Keratinocyte (primary cell): ENCODE measurements at regions not wholly inside any gene's neighbourhood (a gene's known extent, or its start where the extent isn't known, plus 50 kb on each side); places are given as distances from the start of the nearest gene placed in this dataset.

Experiments
- DNase-seq: peaks from one replicate; pipeline ENCODE4 v3.0.0-alpha.2; 2011; ENCODE audit warnings: low read depth, missing footprints, low spot score
- FAIRE-seq: peaks from 2 replicates; lab custom pipeline; 2011; peaks lifted over from hg19 to GRCh38; lab: Jason Lieb, UNC
- H2AFZ ChIP-seq: 2 replicates; pipeline ENCODE4 v1.6.0; 2012; ENCODE audit warnings: low read length, control low read depth, inconsistent platforms; ENCODE audit not compliant: control insufficient read depth
- H3K27ac ChIP-seq: 2 replicates; pipeline ENCODE4 v1.5.1; 2011; ENCODE audit warnings: low read length; ENCODE audit not compliant: control insufficient read depth, insufficient read depth
- H3K27me3 ChIP-seq: 3 replicates; pipeline ENCODE4 v1.6.0; 2011; ENCODE audit warnings: low read length; ENCODE audit not compliant: control insufficient read depth, insufficient read depth; ENCODE audit errors: extremely low read depth
- H3K36me3 ChIP-seq, 2 experiments: 2 replicates in 1 of 2; 3 replicates in 1 of 2; pipeline ENCODE4 v1.5.1; 2011; ENCODE audit warnings: low read length in 2 of 2, mild to moderate bottlenecking in 1 of 2; ENCODE audit not compliant: control insufficient read depth in 2 of 2, insufficient read depth in 2 of 2; ENCODE audit errors: extremely low read depth in 1 of 2
- H3K4me1 ChIP-seq: 3 replicates; pipeline ENCODE4 v1.5.1; 2011; ENCODE audit warnings: low read length; ENCODE audit not compliant: control insufficient read depth, insufficient read depth; ENCODE audit errors: extremely low read depth
- H3K4me2 ChIP-seq: 3 replicates; pipeline ENCODE4 v1.6.0; 2011; ENCODE audit warnings: low read depth, low read length; ENCODE audit not compliant: control insufficient read depth, insufficient read depth; ENCODE audit errors: extremely low read depth
- H3K4me3 ChIP-seq, 3 experiments: fragments of 200-600 bp in 1 of 3; sonication (generic) in 1 of 3; 2 replicates in 2 of 3; 3 replicates in 1 of 3; pipeline ENCODE4 v1.5.1; 2011 to 2016; ENCODE audit warnings: low read length in 3 of 3, mild to moderate bottlenecking in 3 of 3, control low read depth in 2 of 3, inconsistent platforms in 1 of 3, low read depth in 1 of 3, mixed read lengths in 1 of 3, mixed run types in 1 of 3, moderate library complexity in 1 of 3; ENCODE audit not compliant: control insufficient read depth in 2 of 3, insufficient read depth in 2 of 3; ENCODE audit errors: extremely low read depth in 1 of 3
- H3K79me2 ChIP-seq: 2 replicates; pipeline ENCODE4 v1.6.0; 2012; ENCODE audit warnings: low read length; ENCODE audit not compliant: control insufficient read depth, insufficient read depth
- H3K9ac ChIP-seq: 3 replicates; pipeline ENCODE4 v1.6.0; 2011; ENCODE audit warnings: low read length; ENCODE audit not compliant: control insufficient read depth, insufficient read depth; ENCODE audit errors: extremely low read depth
- H3K9me1 ChIP-seq: 3 replicates; pipeline ENCODE4 v1.6.0; 2011; ENCODE audit warnings: low read length; ENCODE audit not compliant: control insufficient read depth, insufficient read depth; ENCODE audit errors: extremely low read depth
- H3K9me3 ChIP-seq: 2 replicates; pipeline ENCODE4 v1.5.1; 2012; ENCODE audit warnings: low read depth, low read length; ENCODE audit not compliant: control insufficient read depth
- H4K20me1 ChIP-seq: 3 replicates; pipeline ENCODE4 v1.6.0; 2011; ENCODE audit warnings: low read length; ENCODE audit not compliant: control insufficient read depth, insufficient read depth; ENCODE audit errors: extremely low read depth
- CTCF ChIP-seq, 3 experiments: IDR thresholded peaks in 1 of 3; conservative IDR thresholded peaks in 1 of 3; optimal IDR thresholded peaks in 1 of 3; 2 replicates in 2 of 3; 3 replicates in 1 of 3; pipeline versions ENCODE3 to v1.5.1; 2011; ENCODE audit warnings: low read length in 3 of 3, mild to moderate bottlenecking in 3 of 3, moderate library complexity in 2 of 3, control low read depth in 1 of 3, inconsistent platforms in 1 of 3; ENCODE audit not compliant: insufficient read depth in 2 of 3; ENCODE audit errors: extremely low read depth in 1 of 3
- EZH2 ChIP-seq: IDR thresholded peaks from one replicate; pipeline ENCODE4 v1.6.1; 2012; ENCODE audit warnings: inconsistent platforms, mild to moderate bottlenecking, low read length, moderate library complexity
- dilution Hi-C: fragments of 300-500 bp; cut with MboI; formaldehyde crosslinking; loops from one replicate; pipeline ENCODE4 v1.7.0; 2020; ENCODE audit warnings: low sequenced_read_pairs; ENCODE audit not compliant: extremely low pct_ligation_motif_present

GRCh38 chr4:59664771-59665170 lies 1535.4 kb upstream of the ADGRL3 start:
- H3K27me3 ChIP-seq: no peaks in the 10 kb centered on the region
- TF ChIP-seq CTCF (optimal IDR thresholded peaks at IDR 0.05 in 1 of 3, IDR thresholded peaks at IDR 0.05 in 1 of 3, conservative IDR thresholded peaks at IDR 0.05 in 1 of 3; ENCODE audit: extremely low read depth in 1 of 3, insufficient read depth in 2 of 3, low read length in 3 of 3): no peak
- no peak for TF ChIP-seq EZH2
- no peak overlapping the region for H3K4me2 ChIP-seq
- H3K9me3 ChIP-seq: no peaks in the 10 kb centered on the region
- H3K9ac ChIP-seq: no peak overlapping the region
- H3K27ac ChIP-seq: no peak overlapping the region
- no peaks in the 10 kb centered on the region for H3K9me1 ChIP-seq
- H3K4me1 ChIP-seq: no peaks in the 10 kb centered on the region
- dilution Hi-C loops: no loop called here
- H3K4me3 ChIP-seq: no peak overlapping the region
- H3K79me2 ChIP-seq: no peaks in the 10 kb centered on the region
- H4K20me1 ChIP-seq: no peaks in the 10 kb centered on the region
- FAIRE-seq (no peak), DNase-seq (no peak)
- H3K36me3 ChIP-seq: no peaks in the 10 kb centered on the region
- no peak overlapping the region for H2AFZ ChIP-seq

- Histone ChIP-seq H3K79me2 (no peaks in the 10 kb centered on the region), H3K27ac (no peak overlapping the region), H3K4me2 (no peak overlapping the region), H3K36me3 (no peaks in the 10 kb centered on the region), H3K9me1 (no peaks in the 10 kb centered on the region), H3K4me3 (no peak overlapping the region), H4K20me1 (no peaks in the 10 kb centered on the region), H2AFZ (no peak overlapping the region), H3K4me1 (no peaks in the 10 kb centered on the region), H3K9ac (no peak overlapping the region), H3K27me3 (no peaks in the 10 kb centered on the region), H3K9me3 (no peaks in the 10 kb centered on the region)
- DNase-seq (no peak), FAIRE-seq (no peak)
- dilution Hi-C loops: no loop called here
- TF ChIP-seq EZH2 (no peak), CTCF (optimal IDR thresholded peaks at IDR 0.05 in 1 of 3, IDR thresholded peaks at IDR 0.05 in 1 of 3, conservative IDR thresholded peaks at IDR 0.05 in 1 of 3; ENCODE audit: extremely low read depth in 1 of 3, insufficient read depth in 2 of 3, low read length in 3 of 3) (no peak)
Measured at GRCh38 chr4:59666645-59667044, 1533.5 kb upstream of the ADGRL3 start.
